SK-N-MC (cell line): ENCODE measurements at regions not wholly inside any gene's neighbourhood (a gene's known extent, or its start where the extent isn't known, plus 50 kb on each side); places are given as distances from the start of the nearest gene placed in this dataset.
"Not testable (repeated sequence)": the region's sequence is repeated elsewhere in the genome, so short reads cannot be mapped to it uniquely, and the experiment has no call there.

Experiments used
- DNase-seq: peaks from one replicate; pipeline ENCODE4 v3.0.0-alpha.2; 2011; ENCODE audit warnings: low read depth, low spot score
- H3K27ac ChIP-seq: fragments of 200-600 bp; sonication (generic); 2 replicates; pipeline ENCODE4 v1.5.1; 2016; ENCODE audit warnings: mixed run types
- H3K36me3 ChIP-seq: fragments of 200-600 bp; sonication (generic); 2 replicates; pipeline ENCODE4 v1.6.1; 2017; ENCODE audit warnings: antibody characterized with exemption, low read length, mixed read lengths; ENCODE audit not compliant: insufficient read depth
- H3K4me3 ChIP-seq: fragments of 200-600 bp; sonication (generic); 2 replicates; pipeline ENCODE4 v1.5.1; 2016
- H3K9ac ChIP-seq: fragments of 200-600 bp; sonication (generic); 2 replicates; pipeline ENCODE4 v1.8.0; 2017; ENCODE audit warnings: mixed run types, mixed read lengths; ENCODE audit not compliant: insufficient read length
- H3K9me3 ChIP-seq: fragments of 200-600 bp; sonication (generic); 2 replicates; pipeline ENCODE4 v1.6.1; 2017; ENCODE audit warnings: low read depth, mild to moderate bottlenecking, antibody characterized with exemption, low read length, moderate library complexity, mixed read lengths
- EZH2 ChIP-seq: fragments of 200-600 bp; sonication (generic); IDR thresholded peaks from one replicate; pipeline ENCODE4 v1.6.1; 2017; ENCODE audit warnings: antibody characterized with exemption
- FOXP2 ChIP-seq: optimal IDR thresholded peaks from 2 replicates; pipeline ENCODE3; 2011; ENCODE audit warnings: mild to moderate bottlenecking, moderate library complexity; ENCODE audit not compliant: insufficient read depth; ENCODE audit errors: extremely low read length, control extremely low read depth
- POLR2AphosphoS5 ChIP-seq: IDR thresholded peaks from 2 replicates; pipeline ENCODE4 v1.6.1; 2012; ENCODE audit warnings: mild to moderate bottlenecking, low read depth, low read length, borderline replicate concordance

DNA sequence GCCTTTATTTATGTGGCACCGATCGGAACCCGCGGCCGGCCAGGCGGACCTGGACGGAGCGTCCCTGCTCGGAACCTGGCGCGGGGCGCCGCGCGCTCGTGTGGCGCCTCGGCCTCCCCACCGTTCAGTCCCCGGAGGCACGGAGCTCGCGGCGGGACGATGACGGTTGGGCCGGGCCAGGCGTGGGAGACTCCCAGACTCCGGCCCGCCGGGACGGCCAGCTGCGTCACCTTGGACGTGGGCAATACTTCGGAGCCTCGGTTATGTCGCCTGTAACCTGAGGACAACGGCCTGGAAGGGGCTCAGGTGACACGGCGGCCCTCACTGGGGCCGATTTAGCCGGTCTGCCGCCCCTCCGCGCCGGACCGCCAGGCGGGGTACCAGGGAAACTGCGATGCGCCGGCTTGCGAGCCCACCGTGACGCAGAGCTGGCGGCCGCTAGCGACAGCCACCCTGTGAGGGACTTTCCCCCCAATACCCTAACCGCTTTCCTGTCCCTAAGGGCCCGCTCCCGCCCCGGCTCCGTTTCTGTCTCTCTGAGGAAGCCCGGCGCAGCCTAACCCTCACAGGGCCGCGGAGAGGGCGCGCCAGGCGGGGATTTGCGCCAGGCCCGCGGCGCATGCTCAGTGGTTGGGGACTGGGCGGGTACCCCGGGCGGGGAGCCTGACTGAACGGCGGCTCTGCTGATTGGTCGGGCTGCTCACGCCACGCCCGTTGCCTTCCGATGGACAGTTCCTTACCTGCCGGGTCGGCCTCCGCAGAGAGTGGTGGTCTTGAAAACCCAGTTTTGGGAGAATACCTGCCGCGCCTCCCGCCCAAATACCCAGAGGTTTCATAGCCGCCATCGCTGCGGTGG is 109.5 kb upstream of the DOCK9 start:
- DNase-seq = peak; percentile 12
- H3K4me3 ChIP-seq = peak overlapping the region; percentile 93
- no peaks in the 10 kb centered on the region for H3K36me3 ChIP-seq
- no peak overlapping the region for H3K27ac ChIP-seq
- TF ChIP-seq POLR2AphosphoS5 (peak; percentile 80), FOXP2 (no peak)
- no peaks in the 10 kb centered on the region for H3K9me3 ChIP-seq
- peak overlapping the region; percentile 61 for H3K9ac ChIP-seq

DNA sequence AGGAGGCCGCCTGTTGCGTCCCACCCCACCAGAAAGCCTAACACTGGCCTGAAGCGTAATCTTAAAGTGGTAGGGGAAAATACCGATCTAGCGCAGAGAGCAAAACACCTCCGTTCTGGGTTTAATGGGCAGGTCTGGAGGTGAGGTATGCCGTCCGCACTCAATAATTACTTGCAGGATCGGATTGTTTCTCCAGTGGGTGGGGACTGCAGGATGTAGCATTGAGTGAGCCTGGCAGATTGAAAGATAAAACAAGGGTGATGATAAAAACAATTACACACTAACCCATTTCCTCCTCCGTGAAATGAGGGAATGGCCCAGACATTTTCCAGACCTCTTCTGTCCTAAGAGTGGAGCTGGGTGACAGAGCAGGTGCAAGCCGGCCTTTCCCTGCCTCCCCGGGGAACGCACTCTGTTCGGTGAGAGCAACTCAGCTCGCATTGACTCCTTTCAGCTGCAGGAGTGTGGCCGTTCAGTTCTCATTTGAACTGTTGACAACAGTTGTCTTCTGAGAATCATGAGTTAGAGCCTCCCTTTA is 110.2 kb upstream of the DOCK9 start:
- peak overlapping the region; percentile 93 for H3K4me3 ChIP-seq
- TF ChIP-seq EZH2 (no peak), POLR2AphosphoS5 (no peak), FOXP2 (no peak)
- no peaks in the 10 kb centered on the region for H3K36me3 ChIP-seq
- no peak overlapping the region for H3K27ac ChIP-seq
- peak overlapping the region; percentile 61 for H3K9ac ChIP-seq
- DNase-seq = no peak
- no peaks in the 10 kb centered on the region for H3K9me3 ChIP-seq

DNA sequence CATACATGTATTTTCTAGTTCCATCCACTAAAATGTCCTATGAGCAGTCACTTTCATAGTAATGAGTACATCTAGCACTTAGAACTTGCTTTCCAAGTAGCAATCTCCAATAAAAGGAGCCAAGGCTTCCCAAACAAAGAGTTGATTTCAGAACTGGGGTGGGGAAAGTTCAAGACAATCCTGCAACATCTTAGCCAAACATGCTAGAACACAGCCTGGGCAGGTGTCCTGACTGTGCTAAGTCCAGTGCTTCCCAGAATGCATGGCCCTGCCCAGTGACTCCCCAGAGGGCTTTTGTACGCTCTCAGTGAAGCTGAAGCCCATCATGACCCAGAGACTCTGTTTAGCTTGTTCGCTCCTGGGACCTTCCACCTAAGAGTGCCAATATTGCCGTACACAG is 106.7 kb upstream of the UBAC2 start:
- TF ChIP-seq POLR2AphosphoS5 = no peak
- no peak for TF ChIP-seq EZH2
- no peak for TF ChIP-seq FOXP2
- Histone ChIP-seq H3K27ac (no peak overlapping the region), H3K9ac (no peak overlapping the region), H3K4me3 (no peak overlapping the region), H3K9me3 (no peaks in the 10 kb centered on the region), H3K36me3 (no peaks in the 10 kb centered on the region)
- DNase-seq = no peak

GRCh38 chr13:99101831-99102230 is 98.8 kb upstream of the UBAC2 start:
- H3K9ac ChIP-seq, DNase-seq, H3K4me3 ChIP-seq, H3K27ac ChIP-seq, H3K9me3 ChIP-seq, H3K36me3 ChIP-seq: not testable (repeated sequence)

- no peak overlapping the region for H3K4me3 ChIP-seq
- H3K36me3 ChIP-seq = no peaks in the 10 kb centered on the region
- H3K9ac ChIP-seq = no peak overlapping the region
- TF ChIP-seq FOXP2 (no peak), POLR2AphosphoS5 (no peak), EZH2 (no peak)
- no peaks in the 10 kb centered on the region for H3K9me3 ChIP-seq
- no peak overlapping the region for H3K27ac ChIP-seq
- DNase-seq = no peak
These were observed 97.1 kb upstream of the UBAC2 start for GRCh38 chr13:99103536-99103935.

DNA sequence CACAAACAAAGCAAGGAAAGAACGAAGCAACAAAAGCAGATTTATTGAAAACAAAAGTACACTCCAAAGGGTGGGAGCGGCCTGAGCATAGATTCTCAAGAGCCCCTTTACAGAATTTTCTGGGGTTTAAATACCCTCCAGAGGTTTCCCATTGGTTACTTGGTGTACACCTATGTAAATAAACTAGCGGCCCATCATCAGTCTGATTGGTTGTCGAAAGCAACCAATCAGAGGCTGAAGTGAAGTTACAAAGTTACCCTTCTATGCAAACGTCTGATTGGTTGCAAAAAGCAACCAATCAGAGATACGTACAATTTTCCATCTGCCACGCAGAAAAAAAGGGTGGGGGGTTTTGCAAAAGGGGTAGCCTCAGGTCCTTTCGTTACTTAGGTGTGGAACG is 96.3 kb upstream of the UBAC2 start:
- no peak overlapping the region for H3K4me3 ChIP-seq
- no peak overlapping the region for H3K27ac ChIP-seq
- no peak overlapping the region for H3K9ac ChIP-seq
- TF ChIP-seq POLR2AphosphoS5 (no peak), EZH2 (no peak), FOXP2 (no peak)
- H3K9me3 ChIP-seq = no peaks in the 10 kb centered on the region
- DNase-seq = no peak
- H3K36me3 ChIP-seq = no peaks in the 10 kb centered on the region

GRCh38 chr13:99105160-99105559 is 95.5 kb upstream of the UBAC2 start:
- no peak for TF ChIP-seq POLR2AphosphoS5
- TF ChIP-seq FOXP2 = no peak
- no peak for TF ChIP-seq EZH2
- Histone ChIP-seq H3K4me3 (no peak overlapping the region), H3K9ac (no peak overlapping the region), H3K36me3 (no peaks in the 10 kb centered on the region), H3K27ac (no peak overlapping the region), H3K9me3 (no peaks in the 10 kb centered on the region)
- DNase-seq = no peak

DNA sequence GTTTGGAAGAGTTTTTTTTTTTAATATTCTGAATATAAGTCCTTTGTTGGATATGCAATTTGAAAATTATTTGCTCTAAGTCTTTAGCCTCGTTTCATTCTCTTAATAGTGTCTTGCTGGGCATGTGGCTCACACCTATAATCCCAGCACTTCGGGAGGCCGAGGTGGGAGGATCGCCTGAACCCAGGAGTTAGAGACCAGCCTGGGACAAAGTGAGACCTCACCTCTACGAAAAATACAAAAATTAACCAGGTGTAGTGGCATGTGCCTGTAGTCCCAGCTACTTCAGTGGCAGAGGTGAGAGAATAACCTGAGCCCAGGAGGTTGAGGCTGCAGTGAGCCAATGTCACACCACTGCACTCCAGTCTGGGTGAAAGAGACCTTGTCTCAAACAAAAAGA is 87.3 kb upstream of the UBAC2 start:
- no peak for DNase-seq
- no peak for TF ChIP-seq POLR2AphosphoS5
- no peak for TF ChIP-seq EZH2
- no peak for TF ChIP-seq FOXP2
- Histone ChIP-seq H3K4me3 (no peak overlapping the region), H3K36me3 (no peaks in the 10 kb centered on the region), H3K27ac (no peak overlapping the region), H3K9ac (no peak overlapping the region), H3K9me3 (no peaks in the 10 kb centered on the region)

- Histone ChIP-seq H3K9ac (no peak overlapping the region), H3K36me3 (no peaks in the 10 kb centered on the region), H3K9me3 (no peaks in the 10 kb centered on the region), H3K4me3 (no peak overlapping the region), H3K27ac (no peak overlapping the region)
- no peak for TF ChIP-seq POLR2AphosphoS5
- no peak for TF ChIP-seq FOXP2
- no peak for TF ChIP-seq EZH2
- no peak for DNase-seq
These were observed 82.5 kb upstream of the UBAC2 start for GRCh38 chr13:99118179-99118578.
